ENCODE measurements at regions not wholly inside any gene's neighbourhood (a gene's known extent, or its start where the extent isn't known, plus 50 kb on each side); places are given as distances from the start of the nearest gene placed in this dataset.

DNA sequence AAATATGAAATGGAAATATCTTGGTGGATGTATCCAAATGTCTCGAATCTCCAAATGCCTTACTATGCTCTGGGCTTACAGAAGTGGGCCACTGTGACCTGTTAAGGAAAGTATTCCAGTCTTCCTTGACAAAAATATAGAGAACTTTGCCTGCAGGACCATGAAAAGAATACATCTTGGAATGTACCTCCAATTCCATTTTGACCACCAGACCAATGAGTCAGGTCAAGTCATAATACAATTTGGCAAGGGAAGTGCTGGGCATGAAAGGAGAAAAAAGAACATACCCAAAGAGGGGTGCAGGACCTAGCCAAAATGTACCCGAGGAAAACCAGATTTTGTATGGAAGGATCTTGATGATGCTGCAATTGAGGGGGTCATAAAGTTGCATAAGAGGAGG lies 1153.7 kb upstream of the GOT2 start (continued):
- TF ChIP-seq, protein P1, sequence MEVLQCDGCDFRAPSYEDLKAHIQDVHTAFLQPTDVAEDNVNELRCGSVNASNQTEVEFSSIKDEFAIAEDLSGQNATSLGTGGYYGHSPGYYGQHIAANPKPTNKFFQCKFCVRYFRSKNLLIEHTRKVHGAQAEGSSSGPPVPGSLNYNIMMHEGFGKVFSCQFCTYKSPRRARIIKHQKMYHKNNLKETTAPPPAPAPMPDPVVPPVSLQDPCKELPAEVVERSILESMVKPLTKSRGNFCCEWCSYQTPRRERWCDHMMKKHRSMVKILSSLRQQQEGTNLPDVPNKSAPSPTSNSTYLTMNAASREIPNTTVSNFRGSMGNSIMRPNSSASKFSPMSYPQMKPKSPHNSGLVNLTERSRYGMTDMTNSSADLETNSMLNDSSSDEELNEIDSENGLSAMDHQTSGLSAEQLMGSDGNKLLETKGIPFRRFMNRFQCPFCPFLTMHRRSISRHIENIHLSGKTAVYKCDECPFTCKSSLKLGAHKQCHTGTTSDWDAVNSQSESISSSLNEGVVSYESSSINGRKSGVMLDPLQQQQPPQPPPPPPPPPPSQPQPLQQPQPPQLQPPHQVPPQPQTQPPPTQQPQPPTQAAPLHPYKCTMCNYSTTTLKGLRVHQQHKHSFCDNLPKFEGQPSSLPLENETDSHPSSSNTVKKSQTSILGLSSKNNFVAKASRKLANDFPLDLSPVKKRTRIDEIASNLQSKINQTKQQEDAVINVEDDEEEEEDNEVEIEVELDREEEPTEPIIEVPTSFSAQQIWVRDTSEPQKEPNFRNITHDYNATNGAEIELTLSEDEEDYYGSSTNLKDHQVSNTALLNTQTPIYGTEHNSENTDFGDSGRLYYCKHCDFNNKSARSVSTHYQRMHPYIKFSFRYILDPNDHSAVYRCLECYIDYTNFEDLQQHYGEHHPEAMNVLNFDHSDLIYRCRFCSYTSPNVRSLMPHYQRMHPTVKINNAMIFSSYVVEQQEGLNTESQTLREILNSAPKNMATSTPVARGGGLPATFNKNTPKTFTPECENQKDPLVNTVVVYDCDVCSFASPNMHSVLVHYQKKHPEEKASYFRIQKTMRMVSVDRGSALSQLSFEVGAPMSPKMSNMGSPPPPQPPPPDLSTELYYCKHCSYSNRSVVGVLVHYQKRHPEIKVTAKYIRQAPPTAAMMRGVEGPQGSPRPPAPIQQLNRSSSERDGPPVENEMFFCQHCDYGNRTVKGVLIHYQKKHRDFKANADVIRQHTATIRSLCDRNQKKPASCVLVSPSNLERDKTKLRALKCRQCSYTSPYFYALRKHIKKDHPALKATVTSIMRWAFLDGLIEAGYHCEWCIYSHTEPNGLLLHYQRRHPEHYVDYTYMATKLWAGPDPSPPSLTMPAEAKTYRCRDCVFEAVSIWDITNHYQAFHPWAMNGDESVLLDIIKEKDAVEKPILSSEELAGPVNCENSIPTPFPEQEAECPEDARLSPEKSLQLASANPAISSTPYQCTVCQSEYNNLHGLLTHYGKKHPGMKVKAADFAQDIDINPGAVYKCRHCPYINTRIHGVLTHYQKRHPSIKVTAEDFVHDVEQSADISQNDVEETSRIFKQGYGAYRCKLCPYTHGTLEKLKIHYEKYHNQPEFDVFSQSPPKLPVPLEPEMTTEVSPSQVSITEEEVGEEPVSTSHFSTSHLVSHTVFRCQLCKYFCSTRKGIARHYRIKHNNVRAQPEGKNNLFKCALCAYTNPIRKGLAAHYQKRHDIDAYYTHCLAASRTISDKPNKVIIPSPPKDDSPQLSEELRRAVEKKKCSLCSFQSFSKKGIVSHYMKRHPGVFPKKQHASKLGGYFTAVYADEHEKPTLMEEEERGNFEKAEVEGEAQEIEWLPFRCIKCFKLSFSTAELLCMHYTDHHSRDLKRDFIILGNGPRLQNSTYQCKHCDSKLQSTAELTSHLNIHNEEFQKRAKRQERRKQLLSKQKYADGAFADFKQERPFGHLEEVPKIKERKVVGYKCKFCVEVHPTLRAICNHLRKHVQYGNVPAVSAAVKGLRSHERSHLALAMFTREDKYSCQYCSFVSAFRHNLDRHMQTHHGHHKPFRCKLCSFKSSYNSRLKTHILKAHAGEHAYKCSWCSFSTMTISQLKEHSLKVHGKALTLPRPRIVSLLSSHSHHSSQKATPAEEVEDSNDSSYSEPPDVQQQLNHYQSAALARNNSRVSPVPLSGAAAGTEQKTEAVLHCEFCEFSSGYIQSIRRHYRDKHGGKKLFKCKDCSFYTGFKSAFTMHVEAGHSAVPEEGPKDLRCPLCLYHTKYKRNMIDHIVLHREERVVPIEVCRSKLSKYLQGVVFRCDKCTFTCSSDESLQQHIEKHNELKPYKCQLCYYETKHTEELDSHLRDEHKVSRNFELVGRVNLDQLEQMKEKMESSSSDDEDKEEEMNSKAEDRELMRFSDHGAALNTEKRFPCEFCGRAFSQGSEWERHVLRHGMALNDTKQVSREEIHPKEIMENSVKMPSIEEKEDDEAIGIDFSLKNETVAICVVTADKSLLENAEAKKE (CRISPR knock-in tag; IDR thresholded peaks at IDR 0.05), result no peak

DNA sequence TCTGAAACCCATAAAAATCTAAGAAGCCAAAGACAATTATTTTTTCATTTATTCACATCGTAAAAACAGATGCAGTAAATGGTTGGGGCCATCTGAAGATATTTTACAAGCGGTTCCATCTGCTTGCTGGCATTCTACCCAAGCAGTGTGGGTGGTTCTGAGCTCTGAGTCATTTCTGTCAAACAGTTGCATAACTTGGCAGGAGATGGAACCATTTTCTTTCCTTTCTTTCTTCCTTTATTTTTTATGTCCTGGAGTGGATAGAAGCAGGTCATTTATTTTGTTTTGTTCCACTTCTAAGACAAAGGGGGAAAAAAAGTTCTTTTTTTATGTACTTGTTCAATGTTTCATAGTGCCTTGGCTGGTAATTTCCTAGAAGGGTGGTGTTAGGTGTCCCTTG lies 1151.9 kb upstream of the GOT2 start:
- no peaks in the 10 kb centered on the region for H3K4me1 ChIP-seq (ENCODE audit: insufficient read depth)
- Mint-ChIP-seq H3K27me3 (ENCODE audit: insufficient read depth, low read depth, poor library complexity) (no peaks in the 10 kb centered on the region), H3K36me3 (ENCODE audit: low read depth) (no peaks in the 10 kb centered on the region), H3K9me3 (peaks cover 4% of the 10 kb centered on the region), H3K4me3 (no peak overlapping the region), H3K27ac (no peak overlapping the region), H3K4me1 (no peaks in the 10 kb centered on the region)
- no peak overlapping the region for H2AFZ ChIP-seq
- H3K9me2 ChIP-seq (ENCODE audit: insufficient read depth), result 0 out of 2 replicates have a peak, but pooled peaks cover 5% of the 10 kb centered on the region
- H4K20me1 ChIP-seq (replicated peaks; ENCODE audit: insufficient read depth), result no peaks in the 10 kb centered on the region
- H3K4me3 ChIP-seq, result no peak overlapping the region
- no peaks in the 10 kb centered on the region for H3K27me3 ChIP-seq (ENCODE audit: insufficient read depth)
- H3F3A ChIP-seq (replicated peaks; ENCODE audit: low read depth), result no peaks in the 10 kb centered on the region
- H3K4me2 ChIP-seq, result no peak overlapping the region
- no peak overlapping the region for H3K27ac ChIP-seq (ENCODE audit: low read depth)
- no peaks in the 10 kb centered on the region for H3K36me3 ChIP-seq (ENCODE audit: insufficient read depth)
- no peak for TF ChIP-seq POLR2AphosphoS5 (IDR thresholded peaks at IDR 0.05; ENCODE audit: low read depth)
- TF ChIP-seq EZH2 (IDR thresholded peaks at IDR 0.05; ENCODE audit: low read depth, unreplicated experiment), result no peak
- TF ChIP-seq ZNF331 (CRISPR knock-in tag; IDR thresholded peaks at IDR 0.05; ENCODE audit: low read depth), result no peak
- TF ChIP-seq, protein P2, sequence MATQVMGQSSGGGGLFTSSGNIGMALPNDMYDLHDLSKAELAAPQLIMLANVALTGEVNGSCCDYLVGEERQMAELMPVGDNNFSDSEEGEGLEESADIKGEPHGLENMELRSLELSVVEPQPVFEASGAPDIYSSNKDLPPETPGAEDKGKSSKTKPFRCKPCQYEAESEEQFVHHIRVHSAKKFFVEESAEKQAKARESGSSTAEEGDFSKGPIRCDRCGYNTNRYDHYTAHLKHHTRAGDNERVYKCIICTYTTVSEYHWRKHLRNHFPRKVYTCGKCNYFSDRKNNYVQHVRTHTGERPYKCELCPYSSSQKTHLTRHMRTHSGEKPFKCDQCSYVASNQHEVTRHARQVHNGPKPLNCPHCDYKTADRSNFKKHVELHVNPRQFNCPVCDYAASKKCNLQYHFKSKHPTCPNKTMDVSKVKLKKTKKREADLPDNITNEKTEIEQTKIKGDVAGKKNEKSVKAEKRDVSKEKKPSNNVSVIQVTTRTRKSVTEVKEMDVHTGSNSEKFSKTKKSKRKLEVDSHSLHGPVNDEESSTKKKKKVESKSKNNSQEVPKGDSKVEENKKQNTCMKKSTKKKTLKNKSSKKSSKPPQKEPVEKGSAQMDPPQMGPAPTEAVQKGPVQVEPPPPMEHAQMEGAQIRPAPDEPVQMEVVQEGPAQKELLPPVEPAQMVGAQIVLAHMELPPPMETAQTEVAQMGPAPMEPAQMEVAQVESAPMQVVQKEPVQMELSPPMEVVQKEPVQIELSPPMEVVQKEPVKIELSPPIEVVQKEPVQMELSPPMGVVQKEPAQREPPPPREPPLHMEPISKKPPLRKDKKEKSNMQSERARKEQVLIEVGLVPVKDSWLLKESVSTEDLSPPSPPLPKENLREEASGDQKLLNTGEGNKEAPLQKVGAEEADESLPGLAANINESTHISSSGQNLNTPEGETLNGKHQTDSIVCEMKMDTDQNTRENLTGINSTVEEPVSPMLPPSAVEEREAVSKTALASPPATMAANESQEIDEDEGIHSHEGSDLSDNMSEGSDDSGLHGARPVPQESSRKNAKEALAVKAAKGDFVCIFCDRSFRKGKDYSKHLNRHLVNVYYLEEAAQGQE (IDR thresholded peaks at IDR 0.05; ENCODE audit: unreplicated experiment), result no peak
- no peak for TF ChIP-seq JUNB (IDR thresholded peaks at IDR 0.05; ENCODE audit: unreplicated experiment)
- TF ChIP-seq, protein P3, sequence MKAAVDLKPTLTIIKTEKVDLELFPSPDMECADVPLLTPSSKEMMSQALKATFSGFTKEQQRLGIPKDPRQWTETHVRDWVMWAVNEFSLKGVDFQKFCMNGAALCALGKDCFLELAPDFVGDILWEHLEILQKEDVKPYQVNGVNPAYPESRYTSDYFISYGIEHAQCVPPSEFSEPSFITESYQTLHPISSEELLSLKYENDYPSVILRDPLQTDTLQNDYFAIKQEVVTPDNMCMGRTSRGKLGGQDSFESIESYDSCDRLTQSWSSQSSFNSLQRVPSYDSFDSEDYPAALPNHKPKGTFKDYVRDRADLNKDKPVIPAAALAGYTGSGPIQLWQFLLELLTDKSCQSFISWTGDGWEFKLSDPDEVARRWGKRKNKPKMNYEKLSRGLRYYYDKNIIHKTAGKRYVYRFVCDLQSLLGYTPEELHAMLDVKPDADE (IDR thresholded peaks at IDR 0.05), result no peak
- no peak for TF ChIP-seq EZH2phosphoT487 (IDR thresholded peaks at IDR 0.05; ENCODE audit: unreplicated experiment)
- DNase-seq (ENCODE audit: low spot score) (no peak), ATAC-seq (no peak)
- no peaks in the 10 kb centered on the region for H3K79me2 ChIP-seq (replicated peaks; ENCODE audit: insufficient read depth)
